ENCODE measurements at regions not wholly inside any gene's neighbourhood (a gene's known extent, or its start where the extent isn't known, plus 50 kb on each side); places are given as distances from the start of the nearest gene placed in this dataset.
A peak's percentile ranks its signal among the peaks of the same experiment; 100 is the strongest.

DNA sequence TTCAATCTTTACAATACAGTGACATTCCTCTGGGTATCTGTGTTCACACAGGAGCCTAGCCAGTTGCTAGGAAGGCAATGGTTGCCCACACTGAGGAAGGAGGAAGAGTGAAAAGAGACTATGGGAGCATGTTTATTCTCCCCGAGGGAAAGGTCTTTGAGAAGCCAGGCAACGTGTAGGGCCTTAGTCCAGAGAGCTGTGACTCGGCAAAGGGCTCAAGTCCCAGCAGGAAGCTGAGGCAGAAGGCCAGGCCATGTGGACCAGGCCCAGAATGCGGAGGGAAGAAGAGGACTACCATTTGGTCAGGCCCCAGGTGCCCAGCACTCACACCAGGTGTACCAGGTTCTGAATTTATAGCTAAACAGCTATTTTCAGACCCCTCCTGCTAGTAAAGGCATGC, 136.6 kb upstream of the DMAC1 start:
- Histone ChIP-seq H3K9me3 (peaks cover 0 to 14% (median 11%) of the 10 kb centered on the region in 4 donors), H3K27ac (no peak overlapping the region), H3K4me1 (peaks cover 5 to 12% (median 6%) of the 10 kb centered on the region in 4 donors), H3K4me3 (no peak overlapping the region), H3K36me3 (no peaks in the 10 kb centered on the region), H3K27me3 (no peaks in the 10 kb centered on the region)
- intact Hi-C loops (cut with DNase I; ENCODE audit: low total_unique reads), result no loop called here
- DNase-seq, result peak in 1 of 2 donors; percentile 12
- 54 to 67% (median 64%) methylated on average over 4 of the region's 4 CpGs for WGBS, 5 donors
- TF ChIP-seq EP300 (IDR thresholded peaks at IDR 0.05), result no peak
- TF ChIP-seq POLR2AphosphoS5 (IDR thresholded peaks at IDR 0.05), result no peak
- TF ChIP-seq POLR2A (IDR thresholded peaks at IDR 0.05), result no peak
- TF ChIP-seq, protein P1, sequence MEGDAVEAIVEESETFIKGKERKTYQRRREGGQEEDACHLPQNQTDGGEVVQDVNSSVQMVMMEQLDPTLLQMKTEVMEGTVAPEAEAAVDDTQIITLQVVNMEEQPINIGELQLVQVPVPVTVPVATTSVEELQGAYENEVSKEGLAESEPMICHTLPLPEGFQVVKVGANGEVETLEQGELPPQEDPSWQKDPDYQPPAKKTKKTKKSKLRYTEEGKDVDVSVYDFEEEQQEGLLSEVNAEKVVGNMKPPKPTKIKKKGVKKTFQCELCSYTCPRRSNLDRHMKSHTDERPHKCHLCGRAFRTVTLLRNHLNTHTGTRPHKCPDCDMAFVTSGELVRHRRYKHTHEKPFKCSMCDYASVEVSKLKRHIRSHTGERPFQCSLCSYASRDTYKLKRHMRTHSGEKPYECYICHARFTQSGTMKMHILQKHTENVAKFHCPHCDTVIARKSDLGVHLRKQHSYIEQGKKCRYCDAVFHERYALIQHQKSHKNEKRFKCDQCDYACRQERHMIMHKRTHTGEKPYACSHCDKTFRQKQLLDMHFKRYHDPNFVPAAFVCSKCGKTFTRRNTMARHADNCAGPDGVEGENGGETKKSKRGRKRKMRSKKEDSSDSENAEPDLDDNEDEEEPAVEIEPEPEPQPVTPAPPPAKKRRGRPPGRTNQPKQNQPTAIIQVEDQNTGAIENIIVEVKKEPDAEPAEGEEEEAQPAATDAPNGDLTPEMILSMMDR (IDR thresholded peaks at IDR 0.05), result no peak

DNA sequence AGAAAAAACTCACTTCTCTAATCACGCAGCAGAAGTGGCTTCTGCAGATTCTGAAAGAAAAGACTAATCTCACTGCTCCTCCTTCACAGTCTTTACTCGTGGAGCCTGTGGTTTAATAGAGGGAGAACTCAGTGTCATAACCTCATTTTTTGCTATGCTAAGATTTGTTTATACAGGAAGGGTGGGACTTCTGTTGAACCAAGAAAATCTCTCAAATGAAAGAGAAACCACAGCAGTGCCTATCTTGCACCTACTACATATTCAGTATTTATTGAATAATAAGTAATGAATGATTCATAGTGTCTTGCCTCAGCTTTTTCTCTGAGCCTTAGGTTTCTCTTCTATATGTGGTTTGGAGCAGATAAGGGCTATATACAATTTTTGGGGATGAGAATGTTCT, 136.1 kb upstream of the DMAC1 start:
- Histone ChIP-seq H3K4me3 (peak overlapping the region in 1 of 4 donors; percentile 11), H3K27me3 (no peaks in the 10 kb centered on the region), H3K36me3 (no peaks in the 10 kb centered on the region), H3K4me1 (peaks cover 5 to 12% (median 6%) of the 10 kb centered on the region in 4 donors), H3K27ac (no peak overlapping the region), H3K9me3 (peaks cover 0 to 14% (median 11%) of the 10 kb centered on the region in 4 donors)
- no peak for TF ChIP-seq POLR2A (IDR thresholded peaks at IDR 0.05)
- TF ChIP-seq EP300 (IDR thresholded peaks at IDR 0.05), result no peak
- WGBS, 5 donors, result 9 to 19% (median 13%) methylated on average over 2 of the region's 2 CpGs
- intact Hi-C loops (cut with DNase I; ENCODE audit: low total_unique reads), result no loop called here
- peak in 1 of 2 donors; percentile 57 for DNase-seq

DNA sequence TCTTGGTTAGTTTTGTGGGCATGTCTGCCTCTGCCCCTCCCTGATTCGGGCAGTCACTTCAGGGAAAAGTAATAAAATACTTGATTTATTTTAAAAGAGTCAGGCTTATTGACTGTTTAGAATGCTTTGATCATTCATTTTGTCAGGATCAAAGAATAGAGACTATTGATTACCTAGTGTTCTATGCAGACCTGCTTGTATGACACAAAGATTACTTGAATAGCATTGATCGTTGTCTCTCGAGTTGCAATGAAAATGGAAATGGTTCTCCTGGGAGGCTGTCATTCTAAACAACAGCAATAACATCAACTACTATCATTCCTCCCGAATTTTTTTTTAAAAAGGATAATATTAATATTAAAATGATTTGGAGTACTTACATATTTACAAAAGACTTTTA, 133.2 kb upstream of the DMAC1 start:
- Histone ChIP-seq H3K27ac (no peak overlapping the region), H3K4me3 (no peak overlapping the region), H3K36me3 (no peaks in the 10 kb centered on the region), H3K9me3 (no peaks in the 10 kb centered on the region), H3K27me3 (no peaks in the 10 kb centered on the region), H3K4me1 (peaks cover 5 to 12% (median 6%) of the 10 kb centered on the region in 4 donors)
- no peak for DNase-seq
- WGBS, 5 donors, result 83 to 92% (median 88%) methylated on average over 4 of the region's 4 CpGs
- no peak for TF ChIP-seq POLR2A (IDR thresholded peaks at IDR 0.05)
- no peak for TF ChIP-seq POLR2AphosphoS5 (IDR thresholded peaks at IDR 0.05)
- TF ChIP-seq, protein P1 (IDR thresholded peaks at IDR 0.05), result no peak
- no peak for TF ChIP-seq EP300 (IDR thresholded peaks at IDR 0.05)
- intact Hi-C loops (cut with DNase I; ENCODE audit: low total_unique reads), result no loop called here

DNA sequence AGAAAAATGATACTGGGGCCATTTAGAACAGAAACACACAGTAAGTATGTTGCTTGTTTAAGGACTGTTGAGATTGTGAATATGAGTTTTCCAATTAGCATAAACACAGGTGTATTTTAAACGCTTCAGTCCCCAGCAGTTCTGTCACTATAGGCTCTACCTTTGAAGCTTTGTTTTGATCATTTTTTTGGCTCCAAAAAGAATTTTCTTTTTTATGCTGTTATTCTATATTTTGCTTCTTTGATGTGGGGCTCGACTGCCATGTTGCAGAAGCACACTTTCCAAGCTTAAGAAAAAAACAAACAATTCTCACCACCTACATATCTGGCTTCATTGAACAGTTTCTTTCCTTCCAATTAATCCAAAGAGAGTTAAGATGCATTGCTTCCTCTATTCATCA, 131.0 kb upstream of the DMAC1 start:
- Histone ChIP-seq H3K4me1 (peaks cover 0 to 4% (median 0%) of the 10 kb centered on the region in 4 donors), H3K27me3 (no peaks in the 10 kb centered on the region), H3K36me3 (no peaks in the 10 kb centered on the region), H3K4me3 (no peak overlapping the region), H3K27ac (no peak overlapping the region), H3K9me3 (no peaks in the 10 kb centered on the region)
- 61 to 74% (median 66%) methylated on average over 2 of the region's 2 CpGs for WGBS, 5 donors
- intact Hi-C loops (cut with DNase I; ENCODE audit: low total_unique reads), result no loop called here
- no peak for DNase-seq
- TF ChIP-seq POLR2AphosphoS5 (IDR thresholded peaks at IDR 0.05), result no peak
- no peak for TF ChIP-seq EP300 (IDR thresholded peaks at IDR 0.05)
- TF ChIP-seq, protein P1 (IDR thresholded peaks at IDR 0.05), result no peak
- TF ChIP-seq POLR2A (IDR thresholded peaks at IDR 0.05), result no peak

DNA sequence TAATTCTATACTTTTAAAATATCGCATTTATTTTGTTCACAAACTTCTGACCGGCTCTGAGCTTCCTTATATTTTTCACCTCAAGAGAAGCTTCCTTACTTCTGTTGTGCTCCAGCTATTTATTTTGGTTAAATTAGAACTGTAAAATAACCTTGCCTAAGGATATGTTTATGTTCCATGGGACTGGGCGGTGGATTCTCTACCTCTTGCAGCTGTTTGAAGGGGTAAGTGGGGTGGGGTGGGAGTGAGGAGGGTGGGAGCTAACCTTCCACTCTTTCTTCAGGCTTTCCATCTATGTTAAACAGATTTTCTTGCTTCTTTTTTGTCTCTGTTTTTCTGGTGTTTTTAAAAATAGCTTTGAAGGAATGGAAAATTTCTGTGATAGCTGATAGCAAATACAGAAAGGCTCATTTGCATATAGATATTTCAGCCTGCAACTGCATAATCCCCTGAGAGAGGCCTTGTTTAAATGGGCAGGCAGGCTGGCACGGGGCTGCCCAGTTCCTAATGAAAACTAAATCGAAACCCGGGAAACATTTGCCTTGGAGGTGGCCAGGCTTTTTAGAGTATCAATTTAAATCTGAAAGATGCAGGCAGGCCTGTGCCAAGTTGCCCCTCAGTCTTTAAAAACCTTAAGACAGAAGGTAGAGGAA, 122.1 kb upstream of the DMAC1 start:
- Histone ChIP-seq H3K9me3 (no peaks in the 10 kb centered on the region), H3K27ac (no peak overlapping the region), H3K4me1 (no peaks in the 10 kb centered on the region), H3K4me3 (no peak overlapping the region), H3K27me3 (no peaks in the 10 kb centered on the region), H3K36me3 (no peaks in the 10 kb centered on the region)
- WGBS, 5 donors, result 59 to 81% (median 66%) methylated on average over 6 of the region's 6 CpGs
- intact Hi-C loops (cut with DNase I; ENCODE audit: low total_unique reads), result no loop called here
- TF ChIP-seq EP300 (IDR thresholded peaks at IDR 0.05), result no peak
- TF ChIP-seq, protein P1 (IDR thresholded peaks at IDR 0.05), result no peak
- DNase-seq, result no peak
